Smooth muscle cell (in vitro differentiated cells): ENCODE measurements at regions not wholly inside any gene's neighbourhood (a gene's known extent, or its start where the extent isn't known, plus 50 kb on each side); places are given as distances from the start of the nearest gene placed in this dataset.
A peak's percentile ranks its signal among the peaks of the same experiment; 100 is the strongest.
"Not testable (repeated sequence)": the region's sequence is repeated elsewhere in the genome, so short reads cannot be mapped to it uniquely, and the experiment has no call there.

Source experiments
- DNase-seq: peaks from one replicate; lab custom pipeline; 2025; ENCODE audit not compliant: unreplicated experiment; lab: John Stamatoyannopoulos, UW
- H2AFZ ChIP-seq: fragments of 200-600 bp; sonication (generic); 2 replicates; pipeline ENCODE4 v1.6.0; 2016; ENCODE audit warnings: antibody characterized with exemption, low read depth, mild to moderate bottlenecking
- H3F3A ChIP-seq: fragments of 200-600 bp; sonication (generic); 2 replicates; pipeline ENCODE4 v1.6.0; 2017; ENCODE audit warnings: antibody characterized with exemption, low read depth
- H3K27ac ChIP-seq: fragments of 200-600 bp; sonication (generic); 2 replicates; pipeline ENCODE4 v1.5.1; 2016; ENCODE audit warnings: low read depth, mild to moderate bottlenecking
- H3K27me3 ChIP-seq: fragments of 200-600 bp; sonication (generic); 2 replicates; pipeline ENCODE4 v1.6.1; 2016; ENCODE audit warnings: low read depth, mild to moderate bottlenecking
- H3K36me3 ChIP-seq: fragments of 200-600 bp; sonication (generic); 2 replicates; pipeline ENCODE4 v1.5.1; 2016; ENCODE audit warnings: low read depth
- H3K4me1 ChIP-seq: fragments of 200-600 bp; sonication (generic); 2 replicates; pipeline ENCODE4 v1.5.1; 2016; ENCODE audit warnings: low read depth
- H3K4me2 ChIP-seq: fragments of 200-600 bp; sonication (generic); 2 replicates; pipeline ENCODE4 v1.6.0; 2016; ENCODE audit warnings: mild to moderate bottlenecking
- H3K4me3 ChIP-seq: fragments of 200-600 bp; sonication (generic); 2 replicates; pipeline ENCODE4 v1.5.1; 2016; ENCODE audit warnings: mild to moderate bottlenecking
- H3K79me2 ChIP-seq: fragments of 200-600 bp; sonication (generic); 2 replicates; pipeline ENCODE4 v1.6.0; 2016; ENCODE audit warnings: low read depth, mild to moderate bottlenecking
- H3K9ac ChIP-seq: fragments of 200-600 bp; sonication (generic); 2 replicates; pipeline ENCODE4 v1.6.0; 2016; ENCODE audit warnings: low read depth
- H3K9me3 ChIP-seq: fragments of 200-600 bp; sonication (generic); replicated peaks from 2 replicates; pipeline ENCODE4 v1.5.1; 2016; ENCODE audit warnings: low read depth
- H4K20me1 ChIP-seq: fragments of 200-600 bp; sonication (generic); 2 replicates; pipeline ENCODE4 v1.6.0; 2016; ENCODE audit warnings: low read depth
- WGBS: methylation state at CpG from one replicate; pipeline ENCODE4 v1.1.7; 2016; ENCODE audit warnings: low lambda C conversion rate; 5-methylcytosine and 5-hydroxymethylcytosine counted together
- TF ChIP-seq, protein P1 (sequence below): fragments of 200-600 bp; sonication (generic); IDR thresholded peaks from 2 replicates; pipeline ENCODE4 v1.5.1; 2017; ENCODE audit warnings: borderline replicate concordance, mild to moderate bottlenecking, antibody characterized with exemption; ENCODE audit not compliant: insufficient read depth, poor library complexity, severe bottlenecking

DNA sequence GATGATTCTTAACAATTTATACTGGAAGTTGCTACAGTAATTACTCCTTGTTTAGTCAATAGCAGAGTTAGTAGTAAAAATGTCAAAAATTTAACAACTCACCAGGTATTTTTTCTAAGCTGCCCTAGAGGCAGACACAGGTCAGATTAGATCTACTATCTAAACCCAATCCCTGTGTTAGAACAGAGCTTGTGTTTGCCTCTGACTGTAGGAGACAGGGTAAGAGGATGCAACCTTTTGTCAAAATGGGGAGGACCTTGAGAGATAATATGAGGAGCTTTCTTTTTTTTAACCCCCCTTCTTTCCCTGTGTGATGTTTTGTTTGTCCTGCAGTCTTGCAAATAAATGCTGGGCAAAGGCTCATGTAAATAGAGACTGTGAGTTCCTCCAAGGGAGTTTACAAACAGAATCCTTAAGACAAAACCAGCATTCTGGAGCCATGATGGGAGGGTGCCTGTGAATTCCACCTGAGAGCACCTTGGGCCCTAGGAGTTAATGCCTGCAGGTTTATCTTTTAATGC, 353.1 kb downstream of the GATA3 start:
- no peak overlapping the region for H3K9ac ChIP-seq
- no peaks in the 10 kb centered on the region for H4K20me1 ChIP-seq
- no peaks in the 10 kb centered on the region for H3F3A ChIP-seq
- H3K27me3 ChIP-seq: peaks cover 5% of the 10 kb centered on the region
- peaks cover 6% of the 10 kb centered on the region for H3K4me1 ChIP-seq
- no peak overlapping the region for H3K4me3 ChIP-seq
- no peaks in the 10 kb centered on the region for H3K9me3 ChIP-seq
- TF ChIP-seq, protein P1, sequence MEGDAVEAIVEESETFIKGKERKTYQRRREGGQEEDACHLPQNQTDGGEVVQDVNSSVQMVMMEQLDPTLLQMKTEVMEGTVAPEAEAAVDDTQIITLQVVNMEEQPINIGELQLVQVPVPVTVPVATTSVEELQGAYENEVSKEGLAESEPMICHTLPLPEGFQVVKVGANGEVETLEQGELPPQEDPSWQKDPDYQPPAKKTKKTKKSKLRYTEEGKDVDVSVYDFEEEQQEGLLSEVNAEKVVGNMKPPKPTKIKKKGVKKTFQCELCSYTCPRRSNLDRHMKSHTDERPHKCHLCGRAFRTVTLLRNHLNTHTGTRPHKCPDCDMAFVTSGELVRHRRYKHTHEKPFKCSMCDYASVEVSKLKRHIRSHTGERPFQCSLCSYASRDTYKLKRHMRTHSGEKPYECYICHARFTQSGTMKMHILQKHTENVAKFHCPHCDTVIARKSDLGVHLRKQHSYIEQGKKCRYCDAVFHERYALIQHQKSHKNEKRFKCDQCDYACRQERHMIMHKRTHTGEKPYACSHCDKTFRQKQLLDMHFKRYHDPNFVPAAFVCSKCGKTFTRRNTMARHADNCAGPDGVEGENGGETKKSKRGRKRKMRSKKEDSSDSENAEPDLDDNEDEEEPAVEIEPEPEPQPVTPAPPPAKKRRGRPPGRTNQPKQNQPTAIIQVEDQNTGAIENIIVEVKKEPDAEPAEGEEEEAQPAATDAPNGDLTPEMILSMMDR: no peak
- no peak for DNase-seq
- no peaks in the 10 kb centered on the region for H3K79me2 ChIP-seq
- H3K36me3 ChIP-seq: no peaks in the 10 kb centered on the region
- no peak overlapping the region for H2AFZ ChIP-seq
- H3K4me2 ChIP-seq: no peak overlapping the region
- peak overlapping the region; percentile 26 for H3K27ac ChIP-seq

DNA sequence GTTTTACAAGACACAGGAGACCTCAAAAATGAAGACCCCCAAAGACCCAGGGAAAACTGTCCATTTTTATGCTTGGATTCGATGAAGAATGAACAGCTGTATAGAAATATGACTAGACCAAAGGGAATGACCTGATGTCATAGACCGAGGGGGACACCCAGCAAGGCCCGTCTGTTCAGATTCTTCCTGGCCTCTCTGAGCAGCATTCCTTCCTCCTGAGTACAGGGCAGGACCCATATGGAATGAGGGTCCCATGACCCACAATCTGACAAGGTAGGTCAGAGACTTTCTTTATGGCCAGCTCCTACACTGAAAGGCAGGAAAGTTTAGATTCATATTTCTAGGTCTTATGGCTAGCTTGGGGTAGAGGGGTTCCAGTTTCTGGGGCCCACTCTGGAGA, 356.0 kb downstream of the GATA3 start:
- DNase-seq: no peak
- Histone ChIP-seq H3K27me3 (peaks cover 5% of the 10 kb centered on the region), H3K4me1 (no peaks in the 10 kb centered on the region), H3K4me3 (no peak overlapping the region), H3K36me3 (no peaks in the 10 kb centered on the region), H3K27ac (peak overlapping the region; percentile 33), H3K79me2 (no peaks in the 10 kb centered on the region), H3F3A (no peaks in the 10 kb centered on the region), H2AFZ (no peak overlapping the region), H3K9ac (no peak overlapping the region), H3K9me3 (no peaks in the 10 kb centered on the region), H3K4me2 (no peak overlapping the region), H4K20me1 (no peaks in the 10 kb centered on the region)
- WGBS: 74% methylated on average over 3 of the region's 3 CpGs
- TF ChIP-seq, protein P1: no peak

- Histone ChIP-seq H3F3A (no peaks in the 10 kb centered on the region), H3K36me3 (no peaks in the 10 kb centered on the region)
- 84% methylated on average over 6 of the region's 6 CpGs for WGBS
Observed at GRCh38 chr10:8412541-8412940, 358.1 kb downstream of the GATA3 start.

DNA sequence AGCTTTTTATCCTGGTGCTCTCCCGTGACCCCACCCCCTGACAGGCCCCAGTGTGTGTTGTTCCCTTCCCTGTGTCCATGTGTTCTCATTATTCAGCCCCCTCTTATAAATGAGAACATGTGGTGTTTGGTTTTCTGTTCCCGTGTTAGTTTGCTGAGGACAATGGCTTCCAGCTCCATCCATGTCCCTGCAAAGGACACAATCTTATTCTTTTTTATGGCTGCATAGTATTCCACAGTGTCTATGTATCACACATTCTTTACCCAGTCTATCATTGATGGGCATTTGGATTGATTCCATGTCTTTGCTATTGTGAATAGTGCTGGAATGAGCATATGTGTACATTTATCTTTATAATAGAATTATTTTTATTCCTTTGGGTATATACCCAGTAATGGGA, 360.5 kb downstream of the GATA3 start:
- H3K9me3 ChIP-seq, H3K4me1 ChIP-seq, H3K4me3 ChIP-seq, H4K20me1 ChIP-seq, H3K4me2 ChIP-seq, H2AFZ ChIP-seq, H3K79me2 ChIP-seq, H3K27ac ChIP-seq, H3K36me3 ChIP-seq, DNase-seq, H3F3A ChIP-seq, H3K9ac ChIP-seq, H3K27me3 ChIP-seq: not testable (repeated sequence)
- WGBS: 80% methylated on average over 2 of the region's 2 CpGs

More at GRCh38 chr10:8412541-8412940, 358.1 kb downstream of the GATA3 start:
- H3K4me1 ChIP-seq: no peaks in the 10 kb centered on the region
- no peak overlapping the region for H3K9ac ChIP-seq
- H3K79me2 ChIP-seq: no peaks in the 10 kb centered on the region
- H3K27ac ChIP-seq: no peak overlapping the region
- no peaks in the 10 kb centered on the region for H3K27me3 ChIP-seq
- H3K9me3 ChIP-seq: no peaks in the 10 kb centered on the region
- no peak for DNase-seq
- no peak overlapping the region for H3K4me2 ChIP-seq
- H4K20me1 ChIP-seq: no peaks in the 10 kb centered on the region
- H3K4me3 ChIP-seq: no peak overlapping the region
- TF ChIP-seq, protein P1: no peak
- no peak overlapping the region for H2AFZ ChIP-seq
